Nephron (organoid): ENCODE measurements at regions not wholly inside any gene's neighbourhood (a gene's known extent, or its start where the extent isn't known, plus 50 kb on each side); places are given as distances from the start of the nearest gene placed in this dataset.

Experiments
- H3K27ac Mint-ChIP-seq, 3 experiments: 2 replicates each; pipeline ENCODE4 v1.8.0; 2020; ENCODE audit warnings: mixed read lengths in 3 of 3, mild to moderate bottlenecking in 2 of 3, moderate library complexity in 1 of 3
- H3K27me3 Mint-ChIP-seq: 2 replicates; pipeline ENCODE4 v1.8.0; 2021; ENCODE audit warnings: low read depth, mild to moderate bottlenecking, moderate library complexity, mixed read lengths
- H3K36me3 Mint-ChIP-seq: 2 replicates; pipeline ENCODE4 v1.8.0; 2020; ENCODE audit warnings: low read depth, mixed read lengths
- H3K4me1 Mint-ChIP-seq: 2 replicates; pipeline ENCODE4 v1.8.0; 2020; ENCODE audit warnings: mixed read lengths
- H3K4me3 Mint-ChIP-seq, 3 experiments: 2 replicates each; pipeline ENCODE4 v1.8.0; 2020; ENCODE audit warnings: mild to moderate bottlenecking in 3 of 3, mixed read lengths in 3 of 3, moderate library complexity in 2 of 3
- H3K9me3 Mint-ChIP-seq: 2 replicates; pipeline ENCODE4 v1.8.0; 2020; ENCODE audit warnings: mixed read lengths
- CTCF ChIP-seq, 3 experiments: fragments of 200-600 bp; sonication (generic); IDR thresholded peaks; one replicate each; pipeline ENCODE4 v1.5.0; 2021; ENCODE audit warnings: antibody characterized with exemption in 3 of 3; ENCODE audit not compliant: unreplicated experiment in 3 of 3

- Mint-ChIP-seq H3K27ac (no peak overlapping the region), H3K9me3 (peaks cover 14% of the 10 kb centered on the region), H3K4me3 (no peak overlapping the region), H3K4me1 (no peaks in the 10 kb centered on the region), H3K27me3 (peaks cover 5% of the 10 kb centered on the region), H3K36me3 (no peaks in the 10 kb centered on the region)
- no peak for TF ChIP-seq CTCF (IDR thresholded peaks at IDR 0.05; ENCODE audit: unreplicated experiment in 3 of 3)
Observed at GRCh38 chr2:134109725-134110124, 144.1 kb upstream of the MGAT5 start.

GRCh38 chr2:134110532-134110931 lies 143.3 kb upstream of the MGAT5 start:
- H3K27me3 Mint-ChIP-seq, result peaks cover 5% of the 10 kb centered on the region
- H3K4me3 Mint-ChIP-seq, result no peak overlapping the region
- H3K36me3 Mint-ChIP-seq, result no peaks in the 10 kb centered on the region
- H3K4me1 Mint-ChIP-seq, result no peaks in the 10 kb centered on the region
- H3K27ac Mint-ChIP-seq, result no peak overlapping the region
- peaks cover 14% of the 10 kb centered on the region for H3K9me3 Mint-ChIP-seq
- no peak for TF ChIP-seq CTCF (IDR thresholded peaks at IDR 0.05; ENCODE audit: unreplicated experiment in 3 of 3)

- Mint-ChIP-seq H3K27me3 (peaks cover 4% of the 10 kb centered on the region), H3K4me3 (no peak overlapping the region), H3K36me3 (no peaks in the 10 kb centered on the region), H3K9me3 (no peaks in the 10 kb centered on the region), H3K4me1 (peaks cover 19% of the 10 kb centered on the region), H3K27ac (no peak overlapping the region)
- no peak for TF ChIP-seq CTCF (IDR thresholded peaks at IDR 0.05; ENCODE audit: unreplicated experiment in 3 of 3)
Observed at GRCh38 chr2:134117676-134118075, 136.2 kb upstream of the MGAT5 start.

- H3K27ac Mint-ChIP-seq, result peak overlapping the region in 1 of 3 experiments; percentile 28
- H3K4me1 Mint-ChIP-seq, result peaks cover 27% of the 10 kb centered on the region
- peaks cover 4% of the 10 kb centered on the region for H3K27me3 Mint-ChIP-seq
- TF ChIP-seq CTCF (IDR thresholded peaks at IDR 0.05; ENCODE audit: unreplicated experiment in 3 of 3), result peak; percentile 73 to 82 (median 73)
- no peaks in the 10 kb centered on the region for H3K9me3 Mint-ChIP-seq
- H3K36me3 Mint-ChIP-seq, result no peaks in the 10 kb centered on the region
- peak overlapping the region; percentile 64 to 91 (median 90) for H3K4me3 Mint-ChIP-seq
Observed at GRCh38 chr2:134118279-134119116, 135.4 kb upstream of the MGAT5 start.

- Mint-ChIP-seq H3K36me3 (no peaks in the 10 kb centered on the region), H3K9me3 (no peaks in the 10 kb centered on the region), H3K27ac (peak overlapping the region; percentile 69 to 90 (median 78)), H3K27me3 (peaks cover 4% of the 10 kb centered on the region), H3K4me1 (peaks cover 35% of the 10 kb centered on the region), H3K4me3 (peak overlapping the region; percentile 90 to 94 (median 91))
- no peak for TF ChIP-seq CTCF (IDR thresholded peaks at IDR 0.05; ENCODE audit: unreplicated experiment in 3 of 3)
Observed at GRCh38 chr2:134119117-134119712, 134.7 kb upstream of the MGAT5 start.
